Keratinocyte (primary cell): ENCODE measurements at regions not wholly inside any gene's neighbourhood (a gene's known extent, or its start where the extent isn't known, plus 50 kb on each side); places are given as distances from the start of the nearest gene placed in this dataset.

Experiments used
- DNase-seq: peaks from one replicate; pipeline ENCODE4 v3.0.0-alpha.2; 2011; ENCODE audit warnings: low read depth, missing footprints, low spot score
- FAIRE-seq: peaks from 2 replicates; lab custom pipeline; 2011; peaks lifted over from hg19 to GRCh38; lab: Jason Lieb, UNC
- H2AFZ ChIP-seq: 2 replicates; pipeline ENCODE4 v1.6.0; 2012; ENCODE audit warnings: low read length, control low read depth, inconsistent platforms; ENCODE audit not compliant: control insufficient read depth
- H3K27ac ChIP-seq: 2 replicates; pipeline ENCODE4 v1.5.1; 2011; ENCODE audit warnings: low read length; ENCODE audit not compliant: control insufficient read depth, insufficient read depth
- H3K27me3 ChIP-seq: 3 replicates; pipeline ENCODE4 v1.6.0; 2011; ENCODE audit warnings: low read length; ENCODE audit not compliant: control insufficient read depth, insufficient read depth; ENCODE audit errors: extremely low read depth
- H3K36me3 ChIP-seq, 2 experiments: 2 replicates in 1 of 2; 3 replicates in 1 of 2; pipeline ENCODE4 v1.5.1; 2011; ENCODE audit warnings: low read length in 2 of 2, mild to moderate bottlenecking in 1 of 2; ENCODE audit not compliant: control insufficient read depth in 2 of 2, insufficient read depth in 2 of 2; ENCODE audit errors: extremely low read depth in 1 of 2
- H3K4me1 ChIP-seq: 3 replicates; pipeline ENCODE4 v1.5.1; 2011; ENCODE audit warnings: low read length; ENCODE audit not compliant: control insufficient read depth, insufficient read depth; ENCODE audit errors: extremely low read depth
- H3K4me2 ChIP-seq: 3 replicates; pipeline ENCODE4 v1.6.0; 2011; ENCODE audit warnings: low read depth, low read length; ENCODE audit not compliant: control insufficient read depth, insufficient read depth; ENCODE audit errors: extremely low read depth
- H3K4me3 ChIP-seq, 3 experiments: fragments of 200-600 bp in 1 of 3; sonication (generic) in 1 of 3; 2 replicates in 2 of 3; 3 replicates in 1 of 3; pipeline ENCODE4 v1.5.1; 2011 to 2016; ENCODE audit warnings: low read length in 3 of 3, mild to moderate bottlenecking in 3 of 3, control low read depth in 2 of 3, inconsistent platforms in 1 of 3, low read depth in 1 of 3, mixed read lengths in 1 of 3, mixed run types in 1 of 3, moderate library complexity in 1 of 3; ENCODE audit not compliant: control insufficient read depth in 2 of 3, insufficient read depth in 2 of 3; ENCODE audit errors: extremely low read depth in 1 of 3
- H3K79me2 ChIP-seq: 2 replicates; pipeline ENCODE4 v1.6.0; 2012; ENCODE audit warnings: low read length; ENCODE audit not compliant: control insufficient read depth, insufficient read depth
- H3K9ac ChIP-seq: 3 replicates; pipeline ENCODE4 v1.6.0; 2011; ENCODE audit warnings: low read length; ENCODE audit not compliant: control insufficient read depth, insufficient read depth; ENCODE audit errors: extremely low read depth
- H3K9me1 ChIP-seq: 3 replicates; pipeline ENCODE4 v1.6.0; 2011; ENCODE audit warnings: low read length; ENCODE audit not compliant: control insufficient read depth, insufficient read depth; ENCODE audit errors: extremely low read depth
- H3K9me3 ChIP-seq: 2 replicates; pipeline ENCODE4 v1.5.1; 2012; ENCODE audit warnings: low read depth, low read length; ENCODE audit not compliant: control insufficient read depth
- H4K20me1 ChIP-seq: 3 replicates; pipeline ENCODE4 v1.6.0; 2011; ENCODE audit warnings: low read length; ENCODE audit not compliant: control insufficient read depth, insufficient read depth; ENCODE audit errors: extremely low read depth
- CTCF ChIP-seq, 3 experiments: IDR thresholded peaks in 1 of 3; conservative IDR thresholded peaks in 1 of 3; optimal IDR thresholded peaks in 1 of 3; 2 replicates in 2 of 3; 3 replicates in 1 of 3; pipeline versions ENCODE3 to v1.5.1; 2011; ENCODE audit warnings: low read length in 3 of 3, mild to moderate bottlenecking in 3 of 3, moderate library complexity in 2 of 3, control low read depth in 1 of 3, inconsistent platforms in 1 of 3; ENCODE audit not compliant: insufficient read depth in 2 of 3; ENCODE audit errors: extremely low read depth in 1 of 3
- EZH2 ChIP-seq: IDR thresholded peaks from one replicate; pipeline ENCODE4 v1.6.1; 2012; ENCODE audit warnings: inconsistent platforms, mild to moderate bottlenecking, low read length, moderate library complexity
- dilution Hi-C: fragments of 300-500 bp; cut with MboI; formaldehyde crosslinking; loops from one replicate; pipeline ENCODE4 v1.7.0; 2020; ENCODE audit warnings: low sequenced_read_pairs; ENCODE audit not compliant: extremely low pct_ligation_motif_present

GRCh38 chr2:22656426-22656825, 728.6 kb upstream of the KLHL29 start:
- no peak for FAIRE-seq
- dilution Hi-C loops: no loop called here

GRCh38 chr2:22673529-22673928, 711.5 kb upstream of the KLHL29 start:
- dilution Hi-C loops: no loop called here
- TF ChIP-seq CTCF (optimal IDR thresholded peaks at IDR 0.05 in 1 of 3, IDR thresholded peaks at IDR 0.05 in 1 of 3, conservative IDR thresholded peaks at IDR 0.05 in 1 of 3; ENCODE audit: extremely low read depth in 1 of 3, insufficient read depth in 2 of 3, low read length in 3 of 3) (no peak), EZH2 (no peak)
- Histone ChIP-seq H3K9ac (no peak overlapping the region), H3K27me3 (no peaks in the 10 kb centered on the region), H3K79me2 (no peaks in the 10 kb centered on the region), H3K4me1 (no peaks in the 10 kb centered on the region), H2AFZ (no peak overlapping the region), H3K9me1 (no peaks in the 10 kb centered on the region), H3K27ac (no peak overlapping the region), H3K4me3 (no peak overlapping the region), H3K36me3 (no peaks in the 10 kb centered on the region), H3K4me2 (no peak overlapping the region), H4K20me1 (no peaks in the 10 kb centered on the region), H3K9me3 (no peaks in the 10 kb centered on the region)
- FAIRE-seq (no peak), DNase-seq (no peak)

More at GRCh38 chr2:22656426-22656825, 728.6 kb upstream of the KLHL29 start:
- Histone ChIP-seq H3K4me1 (no peaks in the 10 kb centered on the region), H3K9me1 (no peaks in the 10 kb centered on the region), H3K36me3 (no peaks in the 10 kb centered on the region), H3K27me3 (no peaks in the 10 kb centered on the region), H3K27ac (no peak overlapping the region), H3K9ac (no peak overlapping the region), H3K79me2 (no peaks in the 10 kb centered on the region), H3K4me3 (no peak overlapping the region), H4K20me1 (no peaks in the 10 kb centered on the region), H2AFZ (no peak overlapping the region), H3K4me2 (no peak overlapping the region), H3K9me3 (no peaks in the 10 kb centered on the region)
- DNase-seq: no peak
- no peak for TF ChIP-seq EZH2
- TF ChIP-seq CTCF (optimal IDR thresholded peaks at IDR 0.05 in 1 of 3, IDR thresholded peaks at IDR 0.05 in 1 of 3, conservative IDR thresholded peaks at IDR 0.05 in 1 of 3; ENCODE audit: extremely low read depth in 1 of 3, insufficient read depth in 2 of 3, low read length in 3 of 3): no peak
